ENCODE measurements at regions not wholly inside any gene's neighbourhood (a gene's known extent, or its start where the extent isn't known, plus 50 kb on each side); places are given as distances from the start of the nearest gene placed in this dataset.
"Not testable (repeated sequence)": the region's sequence is repeated elsewhere in the genome, so short reads cannot be mapped to it uniquely, and the experiment has no call there.

- DNase-seq (ENCODE audit: low read depth) = no peak
Observed at GRCh38 chr6:154923199-154923869, 71.8 kb upstream of the TIAM2 start.

GRCh38 chr6:154925130-154925529 lies 70.0 kb upstream of the TIAM2 start:
- DNase-seq (ENCODE audit: low read depth) = no peak

GRCh38 chr6:154926366-154926765 lies 68.7 kb upstream of the TIAM2 start:
- DNase-seq (ENCODE audit: low read depth) = no peak

GRCh38 chr6:154928325-154928922 lies 66.7 kb upstream of the TIAM2 start:
- DNase-seq (ENCODE audit: low read depth) = peak; percentile 21

- no peak for DNase-seq (ENCODE audit: low read depth)
Observed at GRCh38 chr6:154930451-154930851, 64.7 kb upstream of the TIAM2 start.

- no peak for DNase-seq (ENCODE audit: low read depth)
Observed at GRCh38 chr6:154931711-154932424, 63.2 kb upstream of the TIAM2 start.

GRCh38 chr6:154932515-154933027 lies 62.5 kb upstream of the TIAM2 start:
- no peak for DNase-seq (ENCODE audit: low read depth)

GRCh38 chr6:154933181-154933827 lies 61.8 kb upstream of the TIAM2 start:
- DNase-seq (ENCODE audit: low read depth) = no peak

GRCh38 chr6:154937306-154938220 lies 57.6 kb upstream of the TIAM2 start:
- no peak for DNase-seq (ENCODE audit: low read depth)

- DNase-seq (ENCODE audit: low read depth) = no peak
Observed at GRCh38 chr6:154938221-154938580, 56.9 kb upstream of the TIAM2 start.

- DNase-seq (ENCODE audit: low read depth) = not testable (repeated sequence)
Observed at GRCh38 chr6:154938727-154939285, 56.3 kb upstream of the TIAM2 start.

GRCh38 chr6:154942770-154943169 lies 52.3 kb upstream of the TIAM2 start:
- DNase-seq (ENCODE audit: low read depth) = no peak

GRCh38 chr6:154945271-154945890 lies 49.7 kb upstream of the TIAM2 start:
- DNase-seq (ENCODE audit: low read depth) = no peak

Measured in stimulated activated CD8-positive, alpha-beta memory T cell treated with anti-CD3 and anti-CD28 coated beads, Interleukin-15, amount 100 ng/mL, for 1 hour (primary cell).